Endothelial cell of umbilical vein (primary cell): ENCODE measurements at regions not wholly inside any gene's neighbourhood (a gene's known extent, or its start where the extent isn't known, plus 50 kb on each side); places are given as distances from the start of the nearest gene placed in this dataset.
A peak's percentile ranks its signal among the peaks of the same experiment; 100 is the strongest.

ENCODE experiments used
- BruUV-seq: library from RNA; stranded (reverse); fragments of 400-500 nt; replicated peaks from 2 replicates; lab custom pipeline; 2021; lab: Mats Ljungman, UMichigan
- CTCF ChIA-PET: fragments of 300-600, 350-600 bp; sonication (Branson Sonifier 250); formaldehyde crosslinking; loops from one replicate; lab custom pipeline; 2021; ENCODE audit warnings: antibody characterized with exemption, inconsistent platforms; lab: Charles Lee
- POLR2A ChIA-PET: fragments of 300-600, 350-600 bp; sonication (Branson Sonifier 250); formaldehyde crosslinking; loops from one replicate; lab custom pipeline; 2021; ENCODE audit warnings: antibody characterized with exemption, inconsistent platforms; lab: Charles Lee
- DNase-seq: peaks from one replicate; pipeline ENCODE4 v3.0.0-alpha.2; 2011; ENCODE audit warnings: low read depth, low spot score
- FAIRE-seq: peaks from 2 replicates; lab custom pipeline; 2011; peaks lifted over from hg19 to GRCh38; lab: Jason Lieb, UNC
- H2AFZ ChIP-seq: 2 replicates; pipeline ENCODE4 v1.6.0; 2012; ENCODE audit warnings: low read depth, low read length, control low read depth, inconsistent platforms
- H3K27ac ChIP-seq: 2 replicates; pipeline ENCODE4 v1.5.1; 2011; ENCODE audit warnings: low read depth, mild to moderate bottlenecking, control low read depth, low read length, moderate library complexity; ENCODE audit not compliant: insufficient read depth
- H3K27me3 ChIP-seq, 2 experiments: 2 replicates each; pipeline versions ENCODE4 v1.6.0 to v1.6.1; 2011; ENCODE audit warnings: low read length in 2 of 2, mixed read lengths in 1 of 2; ENCODE audit not compliant: control insufficient read depth in 2 of 2, insufficient read depth in 2 of 2
- H3K36me3 ChIP-seq, 2 experiments: 2 replicates in 1 of 2; 3 replicates in 1 of 2; pipeline ENCODE4 v1.5.1; 2011; ENCODE audit warnings: low read length in 2 of 2, mild to moderate bottlenecking in 1 of 2, moderate library complexity in 1 of 2; ENCODE audit not compliant: control insufficient read depth in 2 of 2, insufficient read depth in 2 of 2; ENCODE audit errors: extremely low read depth in 1 of 2
- H3K4me1 ChIP-seq: 3 replicates; pipeline ENCODE4 v1.5.1; 2011; ENCODE audit warnings: mild to moderate bottlenecking, low read length; ENCODE audit not compliant: control insufficient read depth, insufficient read depth; ENCODE audit errors: extremely low read depth
- H3K4me2 ChIP-seq: 2 replicates; pipeline ENCODE4 v1.6.1; 2011; ENCODE audit warnings: low read length, control low read depth, mixed read lengths; ENCODE audit not compliant: insufficient read depth
- H3K4me3 ChIP-seq, 3 experiments: fragments of 200-600 bp in 1 of 3; sonication (generic), shearing (Covaris generic) in 1 of 3; replicated peaks in 1 of 3; 2 replicates each; pipeline ENCODE4 v1.5.1; 2011 to 2016; ENCODE audit warnings: control low read depth in 3 of 3, low read length in 3 of 3, mild to moderate bottlenecking in 2 of 3, inconsistent platforms in 1 of 3, low read depth in 1 of 3, moderate library complexity in 1 of 3; ENCODE audit not compliant: insufficient read depth in 1 of 3
- H3K79me2 ChIP-seq: 2 replicates; pipeline ENCODE4 v1.6.0; 2012; ENCODE audit warnings: low read length, inconsistent platforms; ENCODE audit not compliant: control insufficient read depth, insufficient read depth
- H3K9ac ChIP-seq: replicated peaks from 2 replicates; pipeline ENCODE3; 2011; ENCODE audit warnings: low read length, control low read depth; ENCODE audit not compliant: insufficient read depth; ENCODE audit errors: extremely low read depth
- H3K9me1 ChIP-seq: replicated peaks from 3 replicates; pipeline ENCODE4 v1.6.0; 2011; ENCODE audit warnings: mild to moderate bottlenecking, low read length; ENCODE audit not compliant: control insufficient read depth, insufficient read depth; ENCODE audit errors: extremely low read depth
- H3K9me3 ChIP-seq: replicated peaks from 2 replicates; pipeline ENCODE4 v1.5.1; 2012; ENCODE audit warnings: low read length, inconsistent platforms; ENCODE audit not compliant: control insufficient read depth, insufficient read depth
- H4K20me1 ChIP-seq: replicated peaks from 2 replicates; pipeline ENCODE3; 2011; ENCODE audit warnings: mild to moderate bottlenecking, low read length; ENCODE audit not compliant: control insufficient read depth, insufficient read depth; ENCODE audit errors: extremely low read depth
- CTCF ChIP-seq, 2 donors: IDR thresholded peaks; 1 replicate in 1 of 2; 2 replicates in 1 of 2; pipeline ENCODE4 v1.5.1; 2011; ENCODE audit warnings: low read length in 2 of 2, mild to moderate bottlenecking in 2 of 2, moderate library complexity in 2 of 2, control low read depth in 1 of 2, inconsistent platforms in 1 of 2, low read depth in 1 of 2; ENCODE audit not compliant: insufficient read depth in 1 of 2; ENCODE audit errors: extremely low read depth in 1 of 2
- EZH2 ChIP-seq: IDR thresholded peaks from 2 replicates; pipeline ENCODE4 v1.6.1; 2012; ENCODE audit warnings: borderline replicate concordance, low read depth, mild to moderate bottlenecking, moderate library complexity, low read length, inconsistent platforms; ENCODE audit not compliant: severe bottlenecking
- FOS ChIP-seq: IDR thresholded peaks from 2 replicates; pipeline ENCODE4 v1.6.1; 2011; ENCODE audit warnings: mild to moderate bottlenecking, low read length, moderate library complexity, borderline replicate concordance; ENCODE audit not compliant: insufficient read depth
- GATA2 ChIP-seq: IDR thresholded peaks from 2 replicates; pipeline ENCODE4 v1.7.0; 2011; ENCODE audit warnings: low read depth, mild to moderate bottlenecking, moderate library complexity, mixed read lengths, low read length; ENCODE audit not compliant: insufficient read length, insufficient read depth
- JUN ChIP-seq: IDR thresholded peaks from 2 replicates; pipeline ENCODE4 v1.6.1; 2011; ENCODE audit warnings: borderline replicate concordance, low read depth; ENCODE audit not compliant: insufficient read length, insufficient read depth
- MAX ChIP-seq: IDR thresholded peaks from 2 replicates; pipeline ENCODE4 v1.6.1; 2011; ENCODE audit not compliant: insufficient read depth, insufficient read length
- MYC ChIP-seq: IDR thresholded peaks from one replicate; pipeline ENCODE4 v1.6.1; 2011; ENCODE audit warnings: mild to moderate bottlenecking, low read depth, low read length
- POLR2A ChIP-seq: IDR thresholded peaks from 2 replicates; pipeline ENCODE4 v1.6.1; 2012; ENCODE audit warnings: low read depth, mild to moderate bottlenecking, control low read depth, low read length
- POLR2AphosphoS5 ChIP-seq: IDR thresholded peaks from 2 replicates; pipeline ENCODE4 v1.6.1; 2012; ENCODE audit warnings: low read depth, mild to moderate bottlenecking, control low read depth, low read length, moderate library complexity; ENCODE audit not compliant: insufficient read depth
- dilution Hi-C: fragments of 300-500 bp; cut with MboI; formaldehyde crosslinking; loops from one replicate; pipeline ENCODE4 v1.15.0; 2019; ENCODE audit warnings: low sequenced_read_pairs; ENCODE audit not compliant: extremely low pct_ligation_motif_present
- intact Hi-C: fragments of 100-400 bp; cut with micrococcal nuclease; formaldehyde crosslinking; loops from one replicate; pipeline ENCODE4 v1.10.0; 2022

- H3K79me2 ChIP-seq: no peaks in the 10 kb centered on the region
- intact Hi-C loops: loop anchor here (1.0 kb wide), 1 partner anchor 127 kb away; no protein-coding TSS in a partner anchor
- DNase-seq: no peak
- H3K4me1 ChIP-seq: no peaks in the 10 kb centered on the region
- dilution Hi-C loops: no loop called here
- no peaks in the 10 kb centered on the region for H3K9me1 ChIP-seq
- H3K4me2 ChIP-seq: no peak overlapping the region
- no peak overlapping the region for H2AFZ ChIP-seq
- ChIA-PET POLR2A (no interaction called here), CTCF (no interaction called here)
- BruUV-seq: no TSS peak
- no peak for TF ChIP-seq MYC
- TF ChIP-seq POLR2A: no peak
- TF ChIP-seq CTCF (IDR thresholded peaks at IDR 0.05; ENCODE audit: extremely low read depth in 1 of 2, insufficient read depth in 1 of 2, low read depth in 1 of 2, low read length in 2 of 2): peak; percentile 13 to 26
- no peak for TF ChIP-seq EZH2
- H3K36me3 ChIP-seq: no peaks in the 10 kb centered on the region
- H3K27me3 ChIP-seq: no peaks in the 10 kb centered on the region
- no peak overlapping the region for H3K27ac ChIP-seq
- H3K9me3 ChIP-seq: no peaks in the 10 kb centered on the region
- no peak overlapping the region for H3K9ac ChIP-seq
- no peaks in the 10 kb centered on the region for H4K20me1 ChIP-seq
- no peak for FAIRE-seq
- H3K4me3 ChIP-seq: no peak overlapping the region
These were observed 234.9 kb upstream of the CYRIA start for GRCh38 chr2:16900405-16901025.

GRCh38 chr2:16899958-16900357 lies 234.3 kb upstream of the CYRIA start:
- H2AFZ ChIP-seq: no peak overlapping the region
- H3K9me3 ChIP-seq: no peaks in the 10 kb centered on the region
- no TSS peak for BruUV-seq
- no peak overlapping the region for H3K27ac ChIP-seq
- no peaks in the 10 kb centered on the region for H3K79me2 ChIP-seq
- no peak overlapping the region for H3K4me3 ChIP-seq
- POLR2A ChIA-PET: no interaction called here
- FAIRE-seq: no peak
- no peaks in the 10 kb centered on the region for H3K36me3 ChIP-seq
- intact Hi-C loops: loop anchor here (1.0 kb wide), 1 partner anchor 127 kb away; no protein-coding TSS in a partner anchor
- dilution Hi-C loops: no loop called here
- H3K27me3 ChIP-seq: no peaks in the 10 kb centered on the region
- no peak overlapping the region for H3K4me2 ChIP-seq
- no peaks in the 10 kb centered on the region for H3K9me1 ChIP-seq
- H4K20me1 ChIP-seq: no peaks in the 10 kb centered on the region
- CTCF ChIA-PET: no interaction called here
- no peaks in the 10 kb centered on the region for H3K4me1 ChIP-seq
- DNase-seq: no peak
- TF ChIP-seq POLR2A (no peak), FOS (no peak), EZH2 (no peak), JUN (no peak), CTCF (IDR thresholded peaks at IDR 0.05; ENCODE audit: extremely low read depth in 1 of 2, insufficient read depth in 1 of 2, low read depth in 1 of 2, low read length in 2 of 2) (no peak), MAX (no peak), MYC (no peak), GATA2 (no peak), POLR2AphosphoS5 (no peak)
- no peak overlapping the region for H3K9ac ChIP-seq
